Left ventricle myocardium inferior (tissue), 1 donor: ENCODE measurements at regions not wholly inside any gene's neighbourhood (a gene's known extent, or its start where the extent isn't known, plus 50 kb on each side); places are given as distances from the start of the nearest gene placed in this dataset.

Experiments used
- DNase-seq: peaks from one replicate; pipeline ENCODE4 v3.0.0-alpha.2; 2020
- H3K27ac ChIP-seq: fragments of 200-600 bp; replicated peaks from 2 replicates; pipeline ENCODE4 v1.8.0; 2021
- H3K27me3 ChIP-seq: fragments of 200-600 bp; 2 replicates; pipeline ENCODE4 v1.8.0; 2021; ENCODE audit warnings: low read depth
- H3K36me3 ChIP-seq: fragments of 200-600 bp; 2 replicates; pipeline ENCODE4 v1.8.0; 2021
- H3K4me1 ChIP-seq: fragments of 200-600 bp; 2 replicates; pipeline ENCODE4 v1.8.0; 2021
- H3K4me3 ChIP-seq: fragments of 200-600 bp; 2 replicates; pipeline ENCODE4 v1.8.0; 2021; ENCODE audit warnings: mild to moderate bottlenecking, moderate library complexity
- H3K9me3 ChIP-seq: fragments of 200-600 bp; replicated peaks from 2 replicates; pipeline ENCODE4 v1.8.0; 2021
- CTCF ChIP-seq: fragments of 200-600 bp; IDR thresholded peaks from 2 replicates; pipeline ENCODE4 v1.8.0; 2021; ENCODE audit warnings: antibody characterized with exemption, mild to moderate bottlenecking, borderline replicate concordance
- intact Hi-C: fragments of 100-400 bp; cut with micrococcal nuclease; formaldehyde crosslinking; loops from one replicate; pipeline ENCODE4 v1.11.0; 2022
- donor health status: DM: no; HTN: yes; CAD: no; lungs with severe emphysema.

DNA sequence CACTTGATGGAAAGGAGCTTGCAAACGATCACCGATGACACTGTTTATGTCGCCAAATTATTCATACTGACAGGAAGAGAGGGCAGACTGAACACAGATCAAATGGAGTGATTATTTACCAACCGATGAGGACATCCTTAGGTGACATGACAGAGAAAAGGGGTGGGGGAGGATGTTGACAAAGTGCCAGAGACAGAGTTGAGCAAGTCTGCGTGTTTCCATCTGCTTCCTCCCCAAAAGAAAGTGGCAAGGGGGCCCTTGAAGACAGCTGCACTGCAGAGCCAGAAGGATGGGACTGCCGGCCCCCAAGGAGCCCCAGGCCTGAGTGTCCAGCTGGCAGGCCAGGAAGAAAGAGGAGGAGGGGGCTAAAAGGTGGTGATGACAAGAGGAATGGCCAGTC, 191.0 kb upstream of the RPL38 start:
- peaks cover 6% of the 10 kb centered on the region for H3K9me3 ChIP-seq
- H3K27ac ChIP-seq: no peak overlapping the region
- TF ChIP-seq CTCF: no peak
- H3K4me3 ChIP-seq: no peak overlapping the region
- DNase-seq: no peak
- intact Hi-C loops: no loop called here
- peaks cover 95% of the 10 kb centered on the region for H3K27me3 ChIP-seq
- no peaks in the 10 kb centered on the region for H3K4me1 ChIP-seq
- H3K36me3 ChIP-seq: no peaks in the 10 kb centered on the region

DNA sequence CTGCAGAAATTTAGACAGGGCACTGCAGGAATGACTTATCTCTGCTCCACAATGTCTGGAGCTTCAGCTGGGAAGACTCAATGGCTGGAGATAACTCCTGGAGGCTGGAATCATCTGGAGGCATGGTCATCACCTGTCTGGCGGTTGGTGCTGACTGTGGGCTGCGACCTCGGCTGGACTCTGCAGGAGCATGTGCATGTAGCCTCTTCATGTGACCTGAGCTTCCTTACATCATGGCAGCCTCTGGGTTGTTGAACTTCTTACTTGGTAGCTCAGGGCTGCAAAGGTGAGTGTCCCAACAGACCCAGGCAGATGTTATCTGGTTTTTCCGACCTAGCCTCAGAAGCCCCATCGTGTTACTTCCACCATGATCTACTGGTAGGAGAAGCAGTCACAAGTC, 188.2 kb upstream of the RPL38 start:
- H3K27me3 ChIP-seq: peaks cover 68% of the 10 kb centered on the region
- no peak overlapping the region for H3K27ac ChIP-seq
- TF ChIP-seq CTCF: no peak
- no peaks in the 10 kb centered on the region for H3K36me3 ChIP-seq
- peaks cover 6% of the 10 kb centered on the region for H3K9me3 ChIP-seq
- H3K4me3 ChIP-seq: no peak overlapping the region
- no peaks in the 10 kb centered on the region for H3K4me1 ChIP-seq
- intact Hi-C loops: no loop called here
- DNase-seq: no peak

GRCh38 chr17:74015990-74016389, 187.5 kb upstream of the RPL38 start:
- Histone ChIP-seq H3K4me1 (no peaks in the 10 kb centered on the region), H3K36me3 (no peaks in the 10 kb centered on the region), H3K27me3 (peaks cover 61% of the 10 kb centered on the region), H3K9me3 (peaks cover 6% of the 10 kb centered on the region), H3K27ac (no peak overlapping the region), H3K4me3 (no peak overlapping the region)
- intact Hi-C loops: no loop called here
- DNase-seq: no peak
- TF ChIP-seq CTCF: no peak

DNA sequence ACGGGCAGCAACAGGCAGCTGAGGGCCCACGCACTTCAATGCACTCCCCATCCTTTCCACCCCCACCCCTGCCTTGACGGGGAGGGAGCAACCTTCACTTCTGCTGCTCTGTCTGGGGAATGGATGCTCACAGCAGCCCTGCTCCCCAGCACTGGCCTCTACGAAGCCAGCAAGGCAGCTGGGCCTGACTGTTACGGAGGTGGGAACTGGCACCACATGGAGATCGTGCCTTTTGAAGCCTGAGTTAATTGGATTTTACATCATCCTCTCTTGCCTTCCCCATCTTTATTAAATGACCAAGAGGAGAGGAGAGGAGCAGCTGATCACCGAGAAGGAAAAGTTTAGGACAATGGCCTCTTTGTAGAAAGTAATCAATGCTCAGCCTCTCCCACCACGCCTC, 187.0 kb upstream of the RPL38 start:
- Histone ChIP-seq H3K4me3 (no peak overlapping the region), H3K27ac (no peak overlapping the region), H3K36me3 (no peaks in the 10 kb centered on the region), H3K9me3 (peaks cover 6% of the 10 kb centered on the region), H3K4me1 (no peaks in the 10 kb centered on the region), H3K27me3 (peaks cover 56% of the 10 kb centered on the region)
- DNase-seq: no peak
- intact Hi-C loops: no loop called here
- no peak for TF ChIP-seq CTCF

- Histone ChIP-seq H3K36me3 (no peaks in the 10 kb centered on the region), H3K4me3 (no peak overlapping the region), H3K4me1 (no peaks in the 10 kb centered on the region), H3K27me3 (peaks cover 49% of the 10 kb centered on the region), H3K9me3 (peaks cover 6% of the 10 kb centered on the region), H3K27ac (no peak overlapping the region)
- no peak for TF ChIP-seq CTCF
- intact Hi-C loops: no loop called here
- DNase-seq: no peak
These were observed 186.0 kb upstream of the RPL38 start for GRCh38 chr17:74017466-74017865.

GRCh38 chr17:74018115-74018514, 185.4 kb upstream of the RPL38 start:
- Histone ChIP-seq H3K4me1 (no peaks in the 10 kb centered on the region), H3K4me3 (no peak overlapping the region), H3K36me3 (no peaks in the 10 kb centered on the region), H3K27me3 (peaks cover 52% of the 10 kb centered on the region), H3K27ac (no peak overlapping the region), H3K9me3 (peaks cover 6% of the 10 kb centered on the region)
- intact Hi-C loops: no loop called here
- no peak for DNase-seq
- TF ChIP-seq CTCF: no peak
